Epithelial cell of esophagus (primary cell): ENCODE measurements at regions not wholly inside any gene's neighbourhood (a gene's known extent, or its start where the extent isn't known, plus 50 kb on each side); places are given as distances from the start of the nearest gene placed in this dataset.

Experiments
- DNase-seq: peaks from one replicate; pipeline ENCODE4 v3.0.0; 2010; ENCODE audit warnings: low read depth
- H3K4me3 ChIP-seq: 2 replicates; pipeline ENCODE4 v1.5.1; 2011; ENCODE audit warnings: mild to moderate bottlenecking, low read length, control low read depth
- TF ChIP-seq, protein P1 (sequence below): IDR thresholded peaks from 2 replicates; pipeline ENCODE4 v1.5.1; 2011; ENCODE audit warnings: low read depth, mild to moderate bottlenecking, low read length, control low read depth, inconsistent platforms; ENCODE audit not compliant: insufficient read depth; ENCODE audit errors: missing control alignments

GRCh38 chr3:62954580-62954979 is 79.4 kb upstream of the CADPS start:
- no peak overlapping the region for H3K4me3 ChIP-seq
- no peak for DNase-seq
- TF ChIP-seq, protein P1, sequence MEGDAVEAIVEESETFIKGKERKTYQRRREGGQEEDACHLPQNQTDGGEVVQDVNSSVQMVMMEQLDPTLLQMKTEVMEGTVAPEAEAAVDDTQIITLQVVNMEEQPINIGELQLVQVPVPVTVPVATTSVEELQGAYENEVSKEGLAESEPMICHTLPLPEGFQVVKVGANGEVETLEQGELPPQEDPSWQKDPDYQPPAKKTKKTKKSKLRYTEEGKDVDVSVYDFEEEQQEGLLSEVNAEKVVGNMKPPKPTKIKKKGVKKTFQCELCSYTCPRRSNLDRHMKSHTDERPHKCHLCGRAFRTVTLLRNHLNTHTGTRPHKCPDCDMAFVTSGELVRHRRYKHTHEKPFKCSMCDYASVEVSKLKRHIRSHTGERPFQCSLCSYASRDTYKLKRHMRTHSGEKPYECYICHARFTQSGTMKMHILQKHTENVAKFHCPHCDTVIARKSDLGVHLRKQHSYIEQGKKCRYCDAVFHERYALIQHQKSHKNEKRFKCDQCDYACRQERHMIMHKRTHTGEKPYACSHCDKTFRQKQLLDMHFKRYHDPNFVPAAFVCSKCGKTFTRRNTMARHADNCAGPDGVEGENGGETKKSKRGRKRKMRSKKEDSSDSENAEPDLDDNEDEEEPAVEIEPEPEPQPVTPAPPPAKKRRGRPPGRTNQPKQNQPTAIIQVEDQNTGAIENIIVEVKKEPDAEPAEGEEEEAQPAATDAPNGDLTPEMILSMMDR = no peak

DNA sequence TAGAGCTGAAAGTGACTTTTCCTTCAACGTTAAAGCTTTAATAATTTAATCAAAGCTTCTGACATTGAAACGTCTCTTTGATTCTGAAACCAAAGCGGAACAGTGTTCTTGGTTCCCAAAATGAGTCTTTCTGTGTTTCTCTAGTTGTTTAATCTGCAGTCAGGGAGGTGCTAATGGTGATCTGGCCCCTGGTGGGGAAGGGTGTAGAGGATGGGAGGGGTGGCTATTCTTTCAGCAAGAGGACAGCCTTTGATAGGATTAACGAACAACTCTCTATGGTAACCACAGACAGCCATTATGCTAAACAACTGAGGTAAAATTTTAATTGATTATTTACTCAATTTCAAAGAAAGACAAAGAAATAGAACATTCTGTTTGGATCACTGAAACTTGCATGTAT is 79.9 kb upstream of the CADPS start:
- no peak for DNase-seq
- no peak overlapping the region for H3K4me3 ChIP-seq
- TF ChIP-seq, protein P1 = no peak

- H3K4me3 ChIP-seq = no peak overlapping the region
- TF ChIP-seq, protein P1 = no peak
- DNase-seq = no peak
Measured at GRCh38 chr3:62956411-62956810, 81.2 kb upstream of the CADPS start.

GRCh38 chr3:62961874-62962556 is 86.8 kb upstream of the CADPS start:
- H3K4me3 ChIP-seq = no peak overlapping the region
- no peak for DNase-seq
- TF ChIP-seq, protein P1 = no peak

- H3K4me3 ChIP-seq = no peak overlapping the region
- DNase-seq = no peak
- TF ChIP-seq, protein P1 = no peak
Measured at GRCh38 chr3:62962714-62963113, 87.5 kb upstream of the CADPS start.

DNA sequence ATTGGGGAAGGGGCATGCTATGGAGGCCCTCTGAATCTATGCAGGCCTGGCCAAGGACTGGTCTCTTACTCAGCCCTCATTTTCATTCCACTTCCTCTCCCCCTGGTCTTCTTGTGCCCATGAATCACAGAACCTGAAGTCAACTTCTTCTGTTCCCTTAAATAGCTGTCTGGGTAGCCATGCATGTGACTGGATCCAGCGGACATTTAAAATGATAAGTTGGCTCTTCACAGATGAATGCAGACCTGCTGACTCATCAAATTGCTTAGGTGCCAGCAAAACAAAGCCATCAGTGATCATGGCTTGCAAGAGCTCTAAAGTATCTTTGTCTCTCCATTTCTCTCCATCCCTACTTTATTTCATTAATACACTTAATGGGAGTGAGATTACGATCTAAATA is 90.1 kb upstream of the CADPS start:
- TF ChIP-seq, protein P1 = no peak
- H3K4me3 ChIP-seq = no peak overlapping the region
- DNase-seq = no peak

DNA sequence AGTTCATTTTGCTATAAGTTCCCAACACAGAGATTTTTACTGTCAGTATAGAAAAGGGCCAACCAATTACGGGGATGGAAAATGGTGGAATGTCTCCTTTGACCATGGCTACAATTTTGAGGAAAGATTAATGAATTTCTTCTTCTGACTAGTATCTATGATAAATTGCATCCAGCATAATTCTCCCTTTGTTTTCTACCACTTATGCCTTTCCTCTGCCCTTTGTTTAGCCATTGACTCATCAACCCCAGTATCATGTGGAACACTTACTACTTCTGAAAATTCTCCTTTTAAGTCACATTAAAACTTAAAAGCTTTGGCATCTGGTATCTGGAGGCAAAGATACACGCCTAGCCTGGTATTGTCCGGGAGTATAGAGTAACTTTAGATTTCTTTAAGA is 92.9 kb upstream of the CADPS start:
- TF ChIP-seq, protein P1 = no peak
- no peak for DNase-seq
- H3K4me3 ChIP-seq = no peak overlapping the region
